Neural cell (in vitro differentiated cells): ENCODE measurements at regions not wholly inside any gene's neighbourhood (a gene's known extent, or its start where the extent isn't known, plus 50 kb on each side); places are given as distances from the start of the nearest gene placed in this dataset.

Experiments
- H2AFZ ChIP-seq: fragments of 200-600, 300-800 bp; sonication (generic), shearing (Covaris generic); 2 replicates; pipeline ENCODE4 v1.6.0; 2014; ENCODE audit warnings: low read depth, mild to moderate bottlenecking, antibody characterized with exemption, low read length, moderate library complexity
- H3F3A ChIP-seq: fragments of 200-600 bp; shearing (Covaris generic); 2 replicates; pipeline ENCODE4 v1.6.1; 2016; ENCODE audit warnings: mild to moderate bottlenecking, moderate library complexity, mixed read lengths, antibody characterized with exemption, low read length; ENCODE audit not compliant: insufficient read depth, poor library complexity, severe bottlenecking
- H3K27ac ChIP-seq: fragments of 200-600, 300-800 bp; sonication (generic), shearing (Covaris generic); 2 replicates; pipeline ENCODE4 v1.5.1; 2014; ENCODE audit warnings: mild to moderate bottlenecking, low read length, moderate library complexity
- H3K27me3 ChIP-seq: fragments of 300-800, 200-600 bp; sonication (generic), shearing (Covaris generic); 2 replicates; pipeline ENCODE4 v1.6.0; 2014; ENCODE audit warnings: mild to moderate bottlenecking, low read depth, low read length, moderate library complexity; ENCODE audit not compliant: insufficient read depth
- H3K36me3 ChIP-seq: fragments of 300-800, 200-600 bp; sonication (generic), shearing (Covaris generic); 2 replicates; pipeline ENCODE4 v1.5.1; 2014; ENCODE audit warnings: mild to moderate bottlenecking, antibody characterized with exemption, low read length, moderate library complexity; ENCODE audit not compliant: insufficient read depth
- H3K4me2 ChIP-seq: fragments of 300-800, 200-600 bp; sonication (generic), shearing (Covaris generic); 2 replicates; pipeline ENCODE4 v1.6.0; 2014; ENCODE audit warnings: mild to moderate bottlenecking, low read length
- H3K4me3 ChIP-seq: fragments of 300-800, 200-600 bp; sonication (generic), shearing (Covaris generic); 2 replicates; pipeline ENCODE4 v1.5.1; 2014; ENCODE audit warnings: mild to moderate bottlenecking, low read length, moderate library complexity
- H3K79me2 ChIP-seq: fragments of 200-600 bp; shearing (Covaris generic); replicated peaks from 2 replicates; pipeline ENCODE4 v1.6.0; 2014; ENCODE audit warnings: mild to moderate bottlenecking, low read length, moderate library complexity; ENCODE audit not compliant: insufficient read depth
- H3K9ac ChIP-seq: fragments of 300-800, 200-600 bp; sonication (generic), shearing (Covaris generic); 2 replicates; pipeline ENCODE4 v1.6.1; 2016; ENCODE audit warnings: mild to moderate bottlenecking, low read length, mixed read lengths
- H3K9me2 ChIP-seq: fragments of 200-600 bp; shearing (Covaris generic); 2 replicates; pipeline ENCODE4 v1.6.1; 2016; ENCODE audit warnings: mild to moderate bottlenecking, low read length, mixed read lengths; ENCODE audit not compliant: insufficient read depth
- H3K9me3 ChIP-seq: fragments of 200-600, 300-800 bp; sonication (generic), shearing (Covaris generic); 2 replicates; pipeline ENCODE4 v1.6.1; 2016; ENCODE audit warnings: mild to moderate bottlenecking, mixed run types, low read length, moderate library complexity, mixed read lengths
- H4K20me1 ChIP-seq: fragments of 200-600 bp; shearing (Covaris generic); 2 replicates; pipeline ENCODE4 v1.6.1; 2016; ENCODE audit warnings: mild to moderate bottlenecking, mixed run types; ENCODE audit not compliant: insufficient read depth
- CTCF ChIP-seq: fragments of 450-650 bp; IDR thresholded peaks from 2 replicates; pipeline ENCODE4 v1.5.1; 2014; ENCODE audit warnings: antibody characterized with exemption, mild to moderate bottlenecking, moderate library complexity; ENCODE audit not compliant: poor library complexity, severe bottlenecking
- EP300 ChIP-seq: fragments of 450-650 bp; conservative IDR thresholded peaks from 2 replicates; pipeline ENCODE4 v1.6.1; 2014; ENCODE audit warnings: antibody characterized with exemption, mild to moderate bottlenecking, moderate library complexity; ENCODE audit not compliant: poor library complexity, severe bottlenecking
- EZH2 ChIP-seq: fragments of 200-600, 300-800 bp; shearing (Covaris generic), sonication (generic); IDR thresholded peaks from 2 replicates; pipeline ENCODE4 v1.6.1; 2014; ENCODE audit warnings: antibody characterized with exemption, low read length, borderline replicate concordance, mild to moderate bottlenecking; ENCODE audit not compliant: insufficient read depth, poor library complexity, severe bottlenecking
- MXI1 ChIP-seq: fragments of 450-650 bp; conservative IDR thresholded peaks from 2 replicates; pipeline ENCODE4 v1.6.1; 2014; ENCODE audit warnings: antibody characterized with exemption, mild to moderate bottlenecking; ENCODE audit not compliant: poor library complexity, severe bottlenecking
- POLR2AphosphoS5 ChIP-seq: IDR thresholded peaks from 2 replicates; pipeline ENCODE4 v1.6.1; 2012
- RAD21 ChIP-seq: fragments of 450-650 bp; conservative IDR thresholded peaks from 2 replicates; pipeline ENCODE4 v1.6.1; 2014; ENCODE audit warnings: antibody characterized with exemption, mild to moderate bottlenecking, moderate library complexity
- REST ChIP-seq: IDR thresholded peaks from 2 replicates; pipeline ENCODE4 v1.6.1; 2012; ENCODE audit warnings: borderline replicate concordance
- SMC3 ChIP-seq: fragments of 450-650 bp; conservative IDR thresholded peaks from 2 replicates; pipeline ENCODE4 v1.6.1; 2014; ENCODE audit warnings: antibody characterized with exemption, mild to moderate bottlenecking, moderate library complexity; ENCODE audit not compliant: poor library complexity
- TAF1 ChIP-seq: IDR thresholded peaks from 2 replicates; pipeline ENCODE4 v1.6.1; 2012; ENCODE audit warnings: low read depth

- H3K4me3 ChIP-seq, result no peak overlapping the region
- H3K27me3 ChIP-seq, result no peaks in the 10 kb centered on the region
- H3K79me2 ChIP-seq, result no peaks in the 10 kb centered on the region
- H3K9me2 ChIP-seq, result no peaks in the 10 kb centered on the region
- H3K27ac ChIP-seq, result no peak overlapping the region
- no peak overlapping the region for H3K9ac ChIP-seq
- TF ChIP-seq EZH2, result no peak
- no peak for TF ChIP-seq SMC3
- TF ChIP-seq RAD21, result no peak
- no peak for TF ChIP-seq POLR2AphosphoS5
- no peak for TF ChIP-seq EP300
- no peak for TF ChIP-seq MXI1
- no peak for TF ChIP-seq REST
- TF ChIP-seq CTCF, result no peak
- no peak for TF ChIP-seq TAF1
- no peaks in the 10 kb centered on the region for H4K20me1 ChIP-seq
- H2AFZ ChIP-seq, result no peak overlapping the region
- H3K9me3 ChIP-seq, result no peaks in the 10 kb centered on the region
- H3K36me3 ChIP-seq, result no peaks in the 10 kb centered on the region
- no peak overlapping the region for H3K4me2 ChIP-seq
- no peaks in the 10 kb centered on the region for H3F3A ChIP-seq
Measured at GRCh38 chr5:110159202-110159601, 469.5 kb downstream of the MAN2A1 start.

GRCh38 chr5:110161162-110161561 lies 471.4 kb downstream of the MAN2A1 start:
- no peaks in the 10 kb centered on the region for H3K27me3 ChIP-seq
- no peaks in the 10 kb centered on the region for H3K9me3 ChIP-seq
- no peak overlapping the region for H2AFZ ChIP-seq
- H3K79me2 ChIP-seq, result no peaks in the 10 kb centered on the region
- H3K9me2 ChIP-seq, result no peaks in the 10 kb centered on the region
- H3K9ac ChIP-seq, result no peak overlapping the region
- H3K4me2 ChIP-seq, result no peak overlapping the region
- H4K20me1 ChIP-seq, result no peaks in the 10 kb centered on the region
- H3K27ac ChIP-seq, result no peak overlapping the region
- H3K4me3 ChIP-seq, result no peak overlapping the region
- TF ChIP-seq SMC3 (no peak), TAF1 (no peak), REST (no peak), MXI1 (no peak), EZH2 (no peak), RAD21 (no peak)
- no peaks in the 10 kb centered on the region for H3F3A ChIP-seq
- no peaks in the 10 kb centered on the region for H3K36me3 ChIP-seq
